Ovary (tissue), 3 donors: ENCODE measurements at regions not wholly inside any gene's neighbourhood (a gene's known extent, or its start where the extent isn't known, plus 50 kb on each side); places are given as distances from the start of the nearest gene placed in this dataset.

ENCODE experiments used
- POLR2A ChIP-seq: fragments of 450-650 bp; IDR thresholded peaks from one replicate; pipeline ENCODE4 v1.6.1; 2017; ENCODE audit warnings: antibody characterized with exemption, mild to moderate bottlenecking, moderate library complexity
- TF ChIP-seq, protein P1 (sequence below), 3 donors: fragments of 450-650 bp in 2 of 3; fragments of 200-600 bp in 1 of 3; IDR thresholded peaks; one replicate each; pipeline versions ENCODE4 v1.5.1 to v1.8.0; 2016 to 2022; ENCODE audit warnings: antibody characterized with exemption in 3 of 3, mild to moderate bottlenecking in 1 of 3
- donor health status: DM: no; HTN: no; CAD: no.

DNA sequence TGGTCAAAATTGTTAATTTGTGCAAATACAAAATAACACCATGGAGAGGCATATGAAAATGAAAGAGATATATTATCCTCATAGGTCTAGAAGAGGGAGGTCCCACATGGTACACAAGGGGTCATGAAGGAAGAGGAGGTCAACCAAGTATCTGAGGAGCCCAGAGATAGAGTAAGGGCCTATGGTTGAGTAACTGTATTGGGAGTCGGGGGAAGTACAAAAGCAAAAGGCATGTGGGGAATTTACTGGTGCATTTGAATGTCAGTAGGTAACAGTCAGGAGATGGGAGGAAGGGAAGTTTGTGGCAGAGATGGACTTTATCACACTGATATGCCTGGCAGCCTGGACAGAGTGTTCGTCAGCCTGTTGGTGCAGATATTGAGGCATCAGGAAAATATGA is 1113.7 kb downstream of the OTOL1 start:
- TF ChIP-seq, protein P1, sequence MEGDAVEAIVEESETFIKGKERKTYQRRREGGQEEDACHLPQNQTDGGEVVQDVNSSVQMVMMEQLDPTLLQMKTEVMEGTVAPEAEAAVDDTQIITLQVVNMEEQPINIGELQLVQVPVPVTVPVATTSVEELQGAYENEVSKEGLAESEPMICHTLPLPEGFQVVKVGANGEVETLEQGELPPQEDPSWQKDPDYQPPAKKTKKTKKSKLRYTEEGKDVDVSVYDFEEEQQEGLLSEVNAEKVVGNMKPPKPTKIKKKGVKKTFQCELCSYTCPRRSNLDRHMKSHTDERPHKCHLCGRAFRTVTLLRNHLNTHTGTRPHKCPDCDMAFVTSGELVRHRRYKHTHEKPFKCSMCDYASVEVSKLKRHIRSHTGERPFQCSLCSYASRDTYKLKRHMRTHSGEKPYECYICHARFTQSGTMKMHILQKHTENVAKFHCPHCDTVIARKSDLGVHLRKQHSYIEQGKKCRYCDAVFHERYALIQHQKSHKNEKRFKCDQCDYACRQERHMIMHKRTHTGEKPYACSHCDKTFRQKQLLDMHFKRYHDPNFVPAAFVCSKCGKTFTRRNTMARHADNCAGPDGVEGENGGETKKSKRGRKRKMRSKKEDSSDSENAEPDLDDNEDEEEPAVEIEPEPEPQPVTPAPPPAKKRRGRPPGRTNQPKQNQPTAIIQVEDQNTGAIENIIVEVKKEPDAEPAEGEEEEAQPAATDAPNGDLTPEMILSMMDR (IDR thresholded peaks at IDR 0.05), result no peak
- TF ChIP-seq POLR2A, result no peak
